ENCODE measurements at regions not wholly inside any gene's neighbourhood (a gene's known extent, or its start where the extent isn't known, plus 50 kb on each side); places are given as distances from the start of the nearest gene placed in this dataset.

GRCh38 chr3:10746684-10747083 is 69.3 kb upstream of the SLC6A11 start:
- no peak for TF ChIP-seq CTCF (IDR thresholded peaks at IDR 0.05 in 2 of 3, conservative IDR thresholded peaks at IDR 0.05 in 1 of 3; ENCODE audit: borderline replicate concordance in 1 of 3, insufficient read depth in 1 of 3, low read depth in 2 of 3, low read length in 2 of 3)
- no peak for TF ChIP-seq REST (IDR thresholded peaks at IDR 0.05; ENCODE audit: low read depth)
- no peak for TF ChIP-seq EZH2phosphoT487 (IDR thresholded peaks at IDR 0.05; ENCODE audit: borderline replicate concordance)
- no peak for TF ChIP-seq YY1 (IDR thresholded peaks at IDR 0.05; ENCODE audit: extremely low read depth, insufficient replicate concordance, low read depth, low read length)
- TF ChIP-seq SRF (IDR thresholded peaks at IDR 0.05; ENCODE audit: low read depth): no peak
- TF ChIP-seq POLR2AphosphoS5 (IDR thresholded peaks at IDR 0.05; ENCODE audit: low read depth, low read length): no peak
- no peak for TF ChIP-seq EZH2 (IDR thresholded peaks at IDR 0.05)
- no peak for TF ChIP-seq CEBPB (IDR thresholded peaks at IDR 0.05; ENCODE audit: low read depth)
- TF ChIP-seq ZNF274 (IDR thresholded peaks at IDR 0.05; ENCODE audit: low read depth, low read length): no peak

All from HCT116 (cell line).